HCT116 (cell line): ENCODE measurements at regions not wholly inside any gene's neighbourhood (a gene's known extent, or its start where the extent isn't known, plus 50 kb on each side); places are given as distances from the start of the nearest gene placed in this dataset.

Experiments
- RAD21 ChIP-seq: IDR thresholded peaks from 2 replicates; pipeline ENCODE4 v1.6.1; 2012; ENCODE audit warnings: low read depth, mild to moderate bottlenecking
- REST ChIP-seq: IDR thresholded peaks from 2 replicates; pipeline ENCODE4 v1.6.1; 2012; ENCODE audit warnings: low read depth
- SP1 ChIP-seq: IDR thresholded peaks from 2 replicates; pipeline ENCODE4 v1.6.1; 2012; ENCODE audit warnings: low read depth
- TCF7L2 ChIP-seq: IDR thresholded peaks from 2 replicates; pipeline ENCODE4 v1.7.0; 2011; ENCODE audit warnings: borderline replicate concordance, inconsistent platforms; ENCODE audit not compliant: insufficient read depth, insufficient read length; ENCODE audit errors: extremely low read depth
- TF ChIP-seq, protein P1 (sequence below), 3 experiments: fragments of 200-600 bp in 1 of 3; sonication (generic) in 1 of 3; IDR thresholded peaks in 2 of 3; conservative IDR thresholded peaks in 1 of 3; 2 replicates each; pipeline ENCODE4 v1.5.1; 2012 to 2017; ENCODE audit warnings: low read depth in 2 of 3, low read length in 2 of 3, antibody characterized with exemption in 1 of 3, borderline replicate concordance in 1 of 3, control low read depth in 1 of 3, mild to moderate bottlenecking in 1 of 3, mixed read lengths in 1 of 3, mixed run types in 1 of 3, moderate library complexity in 1 of 3; ENCODE audit not compliant: insufficient read depth in 1 of 3

DNA sequence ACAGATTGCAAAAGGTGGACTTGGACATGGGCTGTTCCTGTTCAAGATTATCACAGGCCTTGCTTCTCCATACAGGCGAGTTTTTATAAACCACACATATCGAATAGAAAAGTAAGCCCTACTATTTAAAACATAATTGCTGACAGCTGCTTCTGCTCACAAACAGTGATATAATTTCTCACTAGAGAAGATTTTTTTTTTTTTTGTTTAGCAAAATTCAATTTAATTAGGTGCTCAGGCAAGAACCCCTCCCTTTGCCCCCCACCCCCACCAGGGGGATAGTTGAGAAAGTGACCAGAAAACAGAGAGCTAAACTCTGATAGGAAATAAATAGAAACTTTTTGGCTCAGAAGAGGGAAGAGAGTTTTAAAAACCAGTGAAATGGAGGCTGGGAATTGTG, 132.8 kb upstream of the CRY1 start:
- TF ChIP-seq, protein P1, sequence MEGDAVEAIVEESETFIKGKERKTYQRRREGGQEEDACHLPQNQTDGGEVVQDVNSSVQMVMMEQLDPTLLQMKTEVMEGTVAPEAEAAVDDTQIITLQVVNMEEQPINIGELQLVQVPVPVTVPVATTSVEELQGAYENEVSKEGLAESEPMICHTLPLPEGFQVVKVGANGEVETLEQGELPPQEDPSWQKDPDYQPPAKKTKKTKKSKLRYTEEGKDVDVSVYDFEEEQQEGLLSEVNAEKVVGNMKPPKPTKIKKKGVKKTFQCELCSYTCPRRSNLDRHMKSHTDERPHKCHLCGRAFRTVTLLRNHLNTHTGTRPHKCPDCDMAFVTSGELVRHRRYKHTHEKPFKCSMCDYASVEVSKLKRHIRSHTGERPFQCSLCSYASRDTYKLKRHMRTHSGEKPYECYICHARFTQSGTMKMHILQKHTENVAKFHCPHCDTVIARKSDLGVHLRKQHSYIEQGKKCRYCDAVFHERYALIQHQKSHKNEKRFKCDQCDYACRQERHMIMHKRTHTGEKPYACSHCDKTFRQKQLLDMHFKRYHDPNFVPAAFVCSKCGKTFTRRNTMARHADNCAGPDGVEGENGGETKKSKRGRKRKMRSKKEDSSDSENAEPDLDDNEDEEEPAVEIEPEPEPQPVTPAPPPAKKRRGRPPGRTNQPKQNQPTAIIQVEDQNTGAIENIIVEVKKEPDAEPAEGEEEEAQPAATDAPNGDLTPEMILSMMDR (IDR thresholded peaks at IDR 0.05 in 2 of 3, conservative IDR thresholded peaks at IDR 0.05 in 1 of 3; ENCODE audit: borderline replicate concordance in 1 of 3, insufficient read depth in 1 of 3, low read depth in 2 of 3, low read length in 2 of 3): no peak
- no peak for TF ChIP-seq SP1
- no peak for TF ChIP-seq RAD21
- no peak for TF ChIP-seq TCF7L2
- TF ChIP-seq REST: no peak
